Psoas muscle (tissue), 7 donors: ENCODE measurements at regions not wholly inside any gene's neighbourhood (a gene's known extent, or its start where the extent isn't known, plus 50 kb on each side); places are given as distances from the start of the nearest gene placed in this dataset.

Source experiments
- ATAC-seq, 4 donors: fragments of 200-7000 bp; cut with Tn5 transposase; one replicate each; pipeline ENCODE4 v1.9.1; 2020; ENCODE audit warnings: moderate library complexity in 3 of 4, mild to moderate bottlenecking in 2 of 4
- DNase-seq, 2 donors: peaks; one replicate each; pipeline ENCODE4 v3.0.0-alpha.2; 2020
- H3K27ac ChIP-seq: fragments of 200-600 bp; one replicate; pipeline ENCODE4 v1.8.0; 2022
- H3K27me3 ChIP-seq, 3 donors: fragments of 200-600 bp in 1 of 3; one replicate each; pipeline versions ENCODE4 v1.6.1 to v1.8.0; 2013 to 2022; ENCODE audit warnings: low read length in 2 of 3, mild to moderate bottlenecking in 2 of 3, moderate library complexity in 1 of 3; ENCODE audit not compliant: insufficient read depth in 3 of 3
- H3K36me3 ChIP-seq, 2 donors: fragments of 200-600 bp in 1 of 2; one replicate each; pipeline versions ENCODE4 v1.6.1 to v1.8.0; 2013 to 2022; ENCODE audit warnings: low read depth in 1 of 2, mild to moderate bottlenecking in 1 of 2, moderate library complexity in 1 of 2; ENCODE audit not compliant: insufficient read depth in 1 of 2
- H3K4me1 ChIP-seq: fragments of 200-600 bp; one replicate; pipeline ENCODE4 v1.8.0; 2022
- H3K4me3 ChIP-seq: fragments of 200-600 bp; one replicate; pipeline ENCODE4 v1.8.0; 2022; ENCODE audit warnings: mild to moderate bottlenecking
- H3K9me3 ChIP-seq: fragments of 200-600 bp; one replicate; pipeline ENCODE4 v1.8.0; 2022
- WGBS, 3 donors: extraction: QIAGEN DNeasy Blood & Tissue Kit; methylation state at CpG; one replicate each; pipeline versions ENCODE4 v1.1.6 to v1.1.7; 2013; 5-methylcytosine and 5-hydroxymethylcytosine counted together
- intact Hi-C, 2 donors: fragments of 100-400 bp; cut with DNase I; formaldehyde crosslinking; loops; one replicate each; pipeline versions ENCODE4 v1.11.0 to v1.14.2; 2022
- TF ChIP-seq, protein P1 (sequence below): fragments of 200-600 bp; IDR thresholded peaks from one replicate; pipeline ENCODE4 v1.8.0; 2022; ENCODE audit warnings: antibody characterized with exemption
- donor health status: healthy with polysubstance abuse.
- donor health status: DM: no; HTN: no; CAD: no; lungs with moderate emphysema.
- donor health status: Bipolar disorder and iron deficiency.
- donor health status: healthy.
- donor health status: DM: yes; HTN: yes; CAD: no.
- donor health status: DM: no; HTN: no; CAD: no.
- donor health status: DM: yes; HTN: yes; CAD: no.

DNA sequence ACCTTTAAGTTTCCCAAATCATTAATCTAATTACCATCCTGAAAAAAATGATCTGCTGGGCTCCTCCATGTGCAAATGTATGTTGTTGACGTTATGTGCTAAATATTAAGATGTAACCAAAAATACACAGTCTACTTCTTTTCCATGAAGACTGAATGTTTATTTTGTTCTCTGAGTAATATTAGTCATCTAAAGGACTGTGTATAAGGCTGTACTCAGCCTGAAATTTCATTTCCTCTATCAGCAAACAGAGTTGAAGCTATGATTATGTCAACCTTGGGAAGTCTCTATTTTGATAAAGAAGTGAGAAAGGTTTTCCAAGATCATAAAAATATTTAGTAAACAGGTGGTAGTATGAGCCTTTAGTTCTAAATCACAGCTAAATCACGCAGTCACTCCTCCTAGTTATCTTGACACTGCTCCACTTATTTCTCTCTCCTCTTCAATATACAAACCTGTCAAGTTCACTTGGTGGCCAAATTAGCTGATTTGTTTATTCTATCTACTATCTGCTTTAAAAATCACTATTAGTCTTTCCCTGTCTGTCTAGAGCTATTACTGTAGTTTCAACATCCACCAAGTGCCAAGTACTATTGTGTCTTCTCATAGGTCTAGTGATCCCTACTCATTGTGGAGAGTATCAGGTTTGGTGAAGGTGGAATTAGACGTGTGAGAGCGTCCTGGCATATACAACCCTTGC, 211.7 kb upstream of the STARD13 start:
- H3K9me3 ChIP-seq: no peaks in the 10 kb centered on the region
- DNase-seq (no peak), ATAC-seq (no peak)
- TF ChIP-seq, protein P1, sequence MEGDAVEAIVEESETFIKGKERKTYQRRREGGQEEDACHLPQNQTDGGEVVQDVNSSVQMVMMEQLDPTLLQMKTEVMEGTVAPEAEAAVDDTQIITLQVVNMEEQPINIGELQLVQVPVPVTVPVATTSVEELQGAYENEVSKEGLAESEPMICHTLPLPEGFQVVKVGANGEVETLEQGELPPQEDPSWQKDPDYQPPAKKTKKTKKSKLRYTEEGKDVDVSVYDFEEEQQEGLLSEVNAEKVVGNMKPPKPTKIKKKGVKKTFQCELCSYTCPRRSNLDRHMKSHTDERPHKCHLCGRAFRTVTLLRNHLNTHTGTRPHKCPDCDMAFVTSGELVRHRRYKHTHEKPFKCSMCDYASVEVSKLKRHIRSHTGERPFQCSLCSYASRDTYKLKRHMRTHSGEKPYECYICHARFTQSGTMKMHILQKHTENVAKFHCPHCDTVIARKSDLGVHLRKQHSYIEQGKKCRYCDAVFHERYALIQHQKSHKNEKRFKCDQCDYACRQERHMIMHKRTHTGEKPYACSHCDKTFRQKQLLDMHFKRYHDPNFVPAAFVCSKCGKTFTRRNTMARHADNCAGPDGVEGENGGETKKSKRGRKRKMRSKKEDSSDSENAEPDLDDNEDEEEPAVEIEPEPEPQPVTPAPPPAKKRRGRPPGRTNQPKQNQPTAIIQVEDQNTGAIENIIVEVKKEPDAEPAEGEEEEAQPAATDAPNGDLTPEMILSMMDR: no peak
- no peaks in the 10 kb centered on the region for H3K27me3 ChIP-seq
- H3K27ac ChIP-seq: no peak overlapping the region
- H3K36me3 ChIP-seq: no peaks in the 10 kb centered on the region
- no peak overlapping the region for H3K4me3 ChIP-seq
- WGBS, 3 donors: 85 to 90% (median 86%) methylated on average over 4 of the region's 4 CpGs
- intact Hi-C loops: no loop called here
- H3K4me1 ChIP-seq: no peaks in the 10 kb centered on the region

DNA sequence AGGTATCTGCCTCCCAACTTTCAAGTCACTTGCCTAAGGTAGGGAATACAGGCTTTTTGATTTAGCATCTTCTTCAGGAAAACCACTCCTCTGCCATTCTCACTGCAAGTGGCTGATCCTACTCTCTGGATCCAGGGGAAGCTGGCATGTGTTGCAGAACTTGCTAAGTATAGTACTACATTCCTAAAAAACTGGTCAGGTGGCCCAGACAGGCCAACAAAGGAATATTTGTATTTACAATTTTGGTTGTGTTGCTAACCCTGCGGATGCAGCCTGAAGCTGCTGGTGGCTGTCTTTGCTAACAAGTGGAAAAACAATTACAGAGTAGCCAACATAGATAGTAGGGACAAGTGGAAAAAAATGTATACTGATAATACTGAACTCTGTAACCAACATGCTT, 222.5 kb upstream of the STARD13 start:
- no peaks in the 10 kb centered on the region for H3K36me3 ChIP-seq
- no peak overlapping the region for H3K4me3 ChIP-seq
- peaks cover 17% of the 10 kb centered on the region for H3K4me1 ChIP-seq
- TF ChIP-seq, protein P1: no peak
- H3K27me3 ChIP-seq: no peaks in the 10 kb centered on the region
- WGBS, 3 donors: 85 to 98% (median 97%) methylated on average over 1 of the region's 1 CpG
- no peak for DNase-seq
- intact Hi-C loops: no loop called here
- no peak for ATAC-seq
- H3K27ac ChIP-seq: no peak overlapping the region
- H3K9me3 ChIP-seq: no peaks in the 10 kb centered on the region

DNA sequence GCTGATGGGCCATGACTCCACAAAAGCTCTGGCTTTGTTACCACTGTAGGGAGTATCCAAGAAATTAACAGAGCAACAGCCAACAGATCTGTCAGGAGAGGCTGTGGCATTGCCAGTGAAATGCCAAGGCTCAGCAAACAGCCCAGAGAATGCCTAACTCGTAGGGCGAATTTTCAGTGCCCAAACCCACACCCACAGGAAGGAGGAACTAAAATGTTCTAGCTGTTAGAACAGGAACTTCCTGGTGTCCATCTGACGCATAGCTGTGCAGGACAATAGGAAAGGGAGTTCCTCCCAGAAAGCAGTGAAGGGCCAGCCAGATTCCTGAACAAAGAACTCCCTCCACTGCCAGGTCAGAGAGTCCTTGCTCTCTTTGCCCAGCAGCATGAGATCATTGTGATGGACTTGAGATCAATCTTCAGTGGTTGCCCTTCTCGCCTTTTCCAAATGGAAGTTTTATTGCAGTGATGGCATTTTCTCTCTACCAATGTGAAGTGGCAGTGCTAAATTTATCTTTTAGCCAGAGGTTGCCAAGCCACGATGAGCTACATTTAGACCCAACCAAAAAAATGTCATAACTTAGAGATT, 224.2 kb upstream of the STARD13 start:
- Histone ChIP-seq H3K27ac (peak overlapping the region; percentile 71), H3K9me3 (no peaks in the 10 kb centered on the region), H3K36me3 (no peaks in the 10 kb centered on the region), H3K4me1 (peaks cover 17% of the 10 kb centered on the region), H3K4me3 (peak overlapping the region; percentile 8), H3K27me3 (no peaks in the 10 kb centered on the region)
- DNase-seq (peak in 1 of 2 donors; percentile 17), ATAC-seq (peak; percentile 39 to 89 (median 84))
- WGBS, 3 donors: 13 to 15% (median 14%) methylated on average over 5 of the region's 5 CpGs
- TF ChIP-seq, protein P1: no peak
- intact Hi-C loops: no loop called here

DNA sequence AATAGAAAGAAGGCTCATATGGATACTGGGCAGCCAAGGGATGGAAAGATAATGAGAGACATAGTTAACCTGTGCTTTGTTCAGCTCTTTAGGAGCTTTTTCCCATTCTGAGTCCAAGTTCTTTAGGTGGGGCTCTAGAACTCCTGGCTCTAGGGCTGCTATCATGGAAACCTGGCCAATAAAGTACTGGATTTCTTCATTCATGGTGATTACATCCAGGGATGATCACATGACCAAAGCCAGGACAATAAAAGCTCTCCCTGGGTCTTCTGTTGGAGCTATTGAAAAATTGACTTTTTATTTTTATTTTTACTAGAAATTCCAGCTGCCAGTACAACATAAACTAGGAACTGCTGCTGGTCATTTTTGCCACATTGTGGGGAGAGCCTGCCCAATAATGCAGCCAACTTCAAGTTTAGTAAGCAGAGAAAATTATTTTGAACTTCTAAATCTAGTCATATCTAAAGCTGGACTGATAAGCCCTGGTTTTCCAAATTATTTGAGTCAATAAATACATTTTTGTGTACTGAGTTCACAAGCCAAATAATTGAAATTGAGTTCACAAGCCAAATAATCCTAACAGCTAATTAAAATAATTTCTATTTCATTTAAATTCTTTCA, 224.9 kb upstream of the STARD13 start:
- Histone ChIP-seq H3K4me3 (no peak overlapping the region), H3K27ac (peak overlapping the region; percentile 71)
- intact Hi-C loops: no loop called here

More for the DNA sequence above, 224.9 kb upstream of the STARD13 start:
- TF ChIP-seq, protein P1: no peak
- ATAC-seq (peak in 2 of 4 donors; percentile 25 to 49), DNase-seq (no peak)
- Histone ChIP-seq H3K27me3 (no peaks in the 10 kb centered on the region), H3K36me3 (no peaks in the 10 kb centered on the region), H3K9me3 (no peaks in the 10 kb centered on the region), H3K4me1 (peaks cover 17% of the 10 kb centered on the region)
